Smooth muscle cell (in vitro differentiated cells): ENCODE measurements at regions not wholly inside any gene's neighbourhood (a gene's known extent, or its start where the extent isn't known, plus 50 kb on each side); places are given as distances from the start of the nearest gene placed in this dataset.

Experiments used
- DNase-seq: peaks from one replicate; lab custom pipeline; 2025; ENCODE audit not compliant: unreplicated experiment; lab: John Stamatoyannopoulos, UW
- H2AFZ ChIP-seq: fragments of 200-600 bp; sonication (generic); 2 replicates; pipeline ENCODE4 v1.6.0; 2016; ENCODE audit warnings: antibody characterized with exemption, low read depth, mild to moderate bottlenecking
- H3F3A ChIP-seq: fragments of 200-600 bp; sonication (generic); 2 replicates; pipeline ENCODE4 v1.6.0; 2017; ENCODE audit warnings: antibody characterized with exemption, low read depth
- H3K27ac ChIP-seq: fragments of 200-600 bp; sonication (generic); 2 replicates; pipeline ENCODE4 v1.5.1; 2016; ENCODE audit warnings: low read depth, mild to moderate bottlenecking
- H3K27me3 ChIP-seq: fragments of 200-600 bp; sonication (generic); 2 replicates; pipeline ENCODE4 v1.6.1; 2016; ENCODE audit warnings: low read depth, mild to moderate bottlenecking
- H3K36me3 ChIP-seq: fragments of 200-600 bp; sonication (generic); 2 replicates; pipeline ENCODE4 v1.5.1; 2016; ENCODE audit warnings: low read depth
- H3K4me1 ChIP-seq: fragments of 200-600 bp; sonication (generic); 2 replicates; pipeline ENCODE4 v1.5.1; 2016; ENCODE audit warnings: low read depth
- H3K4me2 ChIP-seq: fragments of 200-600 bp; sonication (generic); 2 replicates; pipeline ENCODE4 v1.6.0; 2016; ENCODE audit warnings: mild to moderate bottlenecking
- H3K4me3 ChIP-seq: fragments of 200-600 bp; sonication (generic); 2 replicates; pipeline ENCODE4 v1.5.1; 2016; ENCODE audit warnings: mild to moderate bottlenecking
- H3K79me2 ChIP-seq: fragments of 200-600 bp; sonication (generic); 2 replicates; pipeline ENCODE4 v1.6.0; 2016; ENCODE audit warnings: low read depth, mild to moderate bottlenecking
- H3K9ac ChIP-seq: fragments of 200-600 bp; sonication (generic); 2 replicates; pipeline ENCODE4 v1.6.0; 2016; ENCODE audit warnings: low read depth
- H3K9me3 ChIP-seq: fragments of 200-600 bp; sonication (generic); replicated peaks from 2 replicates; pipeline ENCODE4 v1.5.1; 2016; ENCODE audit warnings: low read depth
- H4K20me1 ChIP-seq: fragments of 200-600 bp; sonication (generic); 2 replicates; pipeline ENCODE4 v1.6.0; 2016; ENCODE audit warnings: low read depth
- CTCF ChIP-seq: fragments of 200-600 bp; sonication (generic); IDR thresholded peaks from 2 replicates; pipeline ENCODE4 v1.5.1; 2017; ENCODE audit warnings: borderline replicate concordance, mild to moderate bottlenecking, antibody characterized with exemption; ENCODE audit not compliant: insufficient read depth, poor library complexity, severe bottlenecking
- WGBS: methylation state at CpG from one replicate; pipeline ENCODE4 v1.1.7; 2016; ENCODE audit warnings: low lambda C conversion rate; 5-methylcytosine and 5-hydroxymethylcytosine counted together

- no peaks in the 10 kb centered on the region for H3K9me3 ChIP-seq
- TF ChIP-seq CTCF = no peak
- no peak overlapping the region for H3K4me3 ChIP-seq
- H3K36me3 ChIP-seq = no peaks in the 10 kb centered on the region
- H3K4me2 ChIP-seq = no peak overlapping the region
- no peaks in the 10 kb centered on the region for H3K27me3 ChIP-seq
- H3K9ac ChIP-seq = no peak overlapping the region
- H3K27ac ChIP-seq = no peak overlapping the region
- H2AFZ ChIP-seq = no peak overlapping the region
- H3F3A ChIP-seq = no peaks in the 10 kb centered on the region
- no peaks in the 10 kb centered on the region for H3K79me2 ChIP-seq
- no peaks in the 10 kb centered on the region for H3K4me1 ChIP-seq
- no peaks in the 10 kb centered on the region for H4K20me1 ChIP-seq
- 79% methylated on average over 7 of the region's 7 CpGs for WGBS
- no peak for DNase-seq
Observed at GRCh38 chr2:230650585-230651137, 62.0 kb upstream of the CAB39 start.

GRCh38 chr2:230654057-230654456 is 58.6 kb upstream of the CAB39 start:
- H3K36me3 ChIP-seq = no peaks in the 10 kb centered on the region
- no peaks in the 10 kb centered on the region for H3K79me2 ChIP-seq
- no peak overlapping the region for H3K9ac ChIP-seq
- H3F3A ChIP-seq = no peaks in the 10 kb centered on the region
- WGBS = 93% methylated on average over 7 of the region's 7 CpGs
- H3K4me2 ChIP-seq = no peak overlapping the region
- no peaks in the 10 kb centered on the region for H4K20me1 ChIP-seq
- no peaks in the 10 kb centered on the region for H3K27me3 ChIP-seq
- H2AFZ ChIP-seq = no peak overlapping the region
- H3K27ac ChIP-seq = no peak overlapping the region
- TF ChIP-seq CTCF = no peak
- DNase-seq = no peak
- no peak overlapping the region for H3K4me3 ChIP-seq
- H3K4me1 ChIP-seq = no peaks in the 10 kb centered on the region
- H3K9me3 ChIP-seq = no peaks in the 10 kb centered on the region

- Histone ChIP-seq H4K20me1 (no peaks in the 10 kb centered on the region), H3K27ac (no peak overlapping the region), H3K4me1 (no peaks in the 10 kb centered on the region), H3K9me3 (no peaks in the 10 kb centered on the region), H3K4me2 (no peak overlapping the region), H3K36me3 (no peaks in the 10 kb centered on the region), H3K4me3 (no peak overlapping the region), H2AFZ (no peak overlapping the region), H3K27me3 (no peaks in the 10 kb centered on the region), H3F3A (no peaks in the 10 kb centered on the region), H3K79me2 (no peaks in the 10 kb centered on the region), H3K9ac (no peak overlapping the region)
- no peak for TF ChIP-seq CTCF
- WGBS = 96% methylated on average over 12 of the region's 12 CpGs
- DNase-seq = no peak
Observed at GRCh38 chr2:230657462-230657861, 55.2 kb upstream of the CAB39 start.

DNA sequence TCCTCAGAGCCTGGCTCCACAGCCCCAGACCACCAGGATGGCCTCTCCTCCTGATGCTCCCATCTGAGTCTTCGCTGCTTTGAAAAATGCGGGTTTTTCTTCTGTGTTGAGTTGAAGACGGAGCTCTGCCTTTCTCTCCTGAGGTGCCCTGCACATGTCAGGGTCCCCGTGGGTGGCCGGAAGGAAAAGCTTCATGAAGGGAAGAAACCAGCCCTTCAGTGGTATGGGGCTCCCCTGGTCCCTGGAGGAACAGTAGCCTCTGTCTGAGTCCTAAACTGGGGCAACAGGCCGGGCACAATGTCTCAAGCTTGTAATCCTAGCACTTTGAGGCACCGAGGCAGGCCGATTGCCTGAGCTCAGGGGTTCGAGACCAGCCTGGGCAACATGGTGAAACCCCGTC is 54.7 kb upstream of the CAB39 start:
- Histone ChIP-seq H3K4me3 (no peak overlapping the region), H3K27ac (no peak overlapping the region), H3K79me2 (no peaks in the 10 kb centered on the region), H4K20me1 (no peaks in the 10 kb centered on the region), H3K4me2 (no peak overlapping the region), H3K9ac (no peak overlapping the region), H3K36me3 (no peaks in the 10 kb centered on the region), H3F3A (no peaks in the 10 kb centered on the region), H3K4me1 (no peaks in the 10 kb centered on the region), H2AFZ (no peak overlapping the region), H3K27me3 (no peaks in the 10 kb centered on the region), H3K9me3 (no peaks in the 10 kb centered on the region)
- no peak for TF ChIP-seq CTCF
- WGBS = 96% methylated on average over 10 of the region's 10 CpGs
- DNase-seq = no peak
